Limb (tissue), 2 donors: ENCODE measurements at regions not wholly inside any gene's neighbourhood (a gene's known extent, or its start where the extent isn't known, plus 50 kb on each side); places are given as distances from the start of the nearest gene placed in this dataset.

Source experiments
- DNase-seq, 2 donors: peaks; one replicate each; pipeline ENCODE4 v3.0.0-alpha.2; 2016; ENCODE audit errors: extremely low spot score in 2 of 2

- DNase-seq = no peak
Measured at GRCh38 chr7:134561-135256, 57.7 kb upstream of the FAM20C start.

DNA sequence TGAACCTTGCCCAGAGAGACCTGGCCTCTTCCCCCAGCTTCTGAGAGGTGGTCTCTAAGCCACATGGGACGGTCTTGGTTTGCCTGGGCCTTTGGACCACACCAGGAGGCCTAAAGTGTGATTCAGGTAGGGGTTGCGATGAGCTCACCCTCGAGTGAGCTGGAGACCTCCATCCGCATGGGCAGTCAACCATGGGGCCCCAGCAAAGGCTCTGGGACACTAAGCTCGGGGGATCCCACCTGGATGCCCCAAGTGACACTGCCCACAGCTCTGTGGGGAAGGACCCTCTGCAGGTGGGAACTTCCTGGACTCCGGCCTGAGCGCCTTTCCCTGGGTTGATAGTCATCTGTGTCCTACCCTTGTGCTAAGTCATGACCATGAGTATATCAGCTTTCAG lies 57.1 kb upstream of the FAM20C start:
- DNase-seq = no peak

- DNase-seq = no peak
Measured at GRCh38 chr7:135731-136645, 56.4 kb upstream of the FAM20C start.

DNA sequence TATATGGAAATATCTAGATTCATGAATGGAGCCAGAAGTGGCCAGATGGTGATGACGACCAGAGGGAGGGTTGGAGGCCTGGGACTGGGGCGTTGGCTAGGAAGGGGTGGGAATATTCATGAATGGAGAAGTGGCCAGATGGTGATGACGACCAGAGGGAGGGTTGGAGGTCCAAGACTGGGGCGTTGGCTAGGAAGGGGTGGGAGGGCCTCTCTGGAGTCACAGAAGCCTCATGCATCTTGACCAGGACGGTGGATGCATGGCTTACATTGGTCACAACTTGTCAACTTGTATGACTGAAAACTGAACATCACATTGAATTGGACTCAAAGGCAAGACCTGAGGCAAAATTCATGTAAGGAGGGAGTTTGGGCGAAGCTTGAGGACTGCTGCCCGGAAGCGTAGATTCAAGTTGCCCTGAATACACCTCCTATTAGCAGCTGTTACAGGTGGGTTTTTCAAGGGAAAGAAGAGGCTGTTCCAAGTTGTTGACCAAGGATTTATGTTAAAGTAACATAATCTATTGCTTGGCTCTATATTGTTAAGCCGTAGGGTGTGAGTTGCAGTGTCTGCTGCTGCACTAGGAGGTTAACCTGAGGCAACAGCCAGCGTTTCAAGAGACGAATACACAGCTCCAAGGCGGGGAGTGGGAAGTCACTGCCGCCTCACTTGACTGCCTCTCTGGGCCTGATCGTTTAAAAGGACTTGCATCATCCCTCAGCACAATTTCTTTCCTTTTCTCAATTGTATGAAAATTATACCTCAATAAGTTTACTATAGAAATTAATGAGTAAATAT lies 55.1 kb upstream of the FAM20C start:
- DNase-seq = peak in 1 of 2 donors; percentile 19

DNA sequence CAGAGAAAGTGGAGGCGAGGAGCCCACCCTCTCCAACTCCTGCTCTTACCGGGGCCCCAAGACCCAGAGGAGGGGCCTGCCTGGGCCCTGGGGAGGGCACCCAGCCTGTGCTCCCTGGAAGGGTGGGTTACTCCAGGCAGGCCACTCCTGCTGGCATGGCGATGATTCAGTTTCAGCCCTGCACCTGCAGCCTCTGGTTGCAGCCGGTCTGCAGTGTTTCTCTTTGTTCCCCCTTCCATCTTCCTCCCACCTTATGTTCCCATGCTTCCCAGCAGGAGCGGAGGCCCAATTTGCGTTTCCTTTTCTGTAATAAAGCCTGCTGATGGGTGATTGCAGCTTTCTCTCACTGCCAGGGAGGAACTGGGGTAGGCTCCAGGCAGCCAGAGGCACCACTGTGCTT lies 53.2 kb upstream of the FAM20C start:
- no peak for DNase-seq

DNA sequence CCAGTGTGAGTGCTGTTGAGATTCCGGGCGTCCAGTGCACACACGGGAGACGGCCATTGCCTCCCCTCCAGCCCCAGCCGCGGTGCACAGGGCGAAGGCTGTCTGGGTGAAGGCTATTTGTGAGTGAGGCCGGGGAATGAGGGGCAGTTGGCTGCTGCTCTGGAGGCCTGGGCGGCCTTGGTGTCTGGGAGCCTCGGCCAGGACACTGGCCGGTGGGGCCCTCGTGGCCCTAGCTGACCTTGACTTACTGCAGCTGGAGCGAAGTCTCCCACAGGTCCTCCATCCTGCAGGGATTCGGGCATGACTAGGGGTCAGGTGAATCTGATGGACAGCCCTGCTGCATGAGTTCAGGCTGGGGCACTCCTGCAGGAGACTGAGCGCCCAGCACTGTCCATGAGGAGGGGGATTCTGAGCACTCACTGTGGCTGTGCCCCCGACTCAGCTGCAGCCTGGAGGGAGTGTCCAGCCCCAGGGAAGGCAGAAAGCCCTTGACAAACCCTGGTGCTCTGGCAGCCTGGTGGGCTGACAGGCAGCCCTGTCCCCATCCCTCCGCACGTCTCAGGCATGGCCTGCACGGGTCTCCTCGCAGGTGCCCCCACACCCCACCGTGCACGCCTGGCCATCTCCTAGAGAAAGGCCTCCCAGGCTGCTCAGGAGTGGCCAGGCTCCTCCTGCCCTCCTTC lies 52.7 kb upstream of the FAM20C start:
- no peak for DNase-seq

DNA sequence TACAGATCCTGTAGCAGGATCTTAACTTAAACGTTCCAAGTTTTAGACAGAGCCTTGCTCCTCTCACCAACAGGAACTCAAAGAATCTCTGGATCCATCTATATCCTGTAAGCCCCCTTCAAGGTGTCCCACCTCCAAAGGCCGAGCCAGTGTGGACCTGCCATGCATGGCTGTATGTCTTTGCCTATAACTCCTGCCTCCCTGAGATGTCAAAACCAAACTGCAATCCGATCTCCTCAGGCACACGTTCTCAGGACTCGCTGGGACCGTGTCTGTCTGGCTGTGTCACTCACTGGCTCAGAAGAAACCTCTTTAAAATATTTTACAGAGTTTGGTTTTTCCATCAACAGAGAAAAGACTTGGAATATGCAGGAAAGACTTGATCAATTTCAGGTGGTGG lies 51.4 kb upstream of the FAM20C start:
- DNase-seq = no peak

GRCh38 chr7:142248-142941 lies 50.0 kb upstream of the FAM20C start:
- no peak for DNase-seq
